KBM-7 (cell line): ENCODE measurements at regions not wholly inside any gene's neighbourhood (a gene's known extent, or its start where the extent isn't known, plus 50 kb on each side); places are given as distances from the start of the nearest gene placed in this dataset.

ENCODE experiments used
- DNase-seq: peaks from one replicate; pipeline ENCODE4 v3.0.0-alpha.2; 2015
- in situ Hi-C: fragments of 300-500 bp; cut with MboI; formaldehyde crosslinking; loops from 2 replicates; pipeline ENCODE4 v1.14.3; 2020; ENCODE audit warnings: low sequenced_read_pairs, low pct_unique_long_range_greater_than_20kb, mixed read lengths

- in situ Hi-C loops = no loop called here
- DNase-seq = no peak
Observed at GRCh38 chr14:71366861-71367260, 459.6 kb downstream of the PCNX1 start.

- DNase-seq = no peak
- in situ Hi-C loops = no loop called here
Observed at GRCh38 chr14:71371711-71372396, 464.6 kb downstream of the PCNX1 start.

GRCh38 chr14:71372411-71372838 is 465.2 kb downstream of the PCNX1 start:
- in situ Hi-C loops = no loop called here
- no peak for DNase-seq

- in situ Hi-C loops = no loop called here
Observed at GRCh38 chr14:71373773-71374172, 466.5 kb downstream of the PCNX1 start.

GRCh38 chr14:71374989-71375388 is 467.7 kb downstream of the PCNX1 start:
- in situ Hi-C loops = no loop called here
- no peak for DNase-seq

More at GRCh38 chr14:71373773-71374172, 466.5 kb downstream of the PCNX1 start:
- no peak for DNase-seq

GRCh38 chr14:71377099-71377498 is 469.8 kb downstream of the PCNX1 start:
- in situ Hi-C loops = no loop called here
- DNase-seq = no peak

GRCh38 chr14:71380271-71380670 is 473.0 kb downstream of the PCNX1 start:
- DNase-seq = no peak
- in situ Hi-C loops = no loop called here

GRCh38 chr14:71381814-71382213 is 474.6 kb downstream of the PCNX1 start:
- in situ Hi-C loops = no loop called here

GRCh38 chr14:71382315-71382714 is 475.1 kb downstream of the PCNX1 start:
- in situ Hi-C loops = no loop called here
- no peak for DNase-seq

More at GRCh38 chr14:71381814-71382213, 474.6 kb downstream of the PCNX1 start:
- DNase-seq = no peak

GRCh38 chr14:71383510-71383909 is 476.3 kb downstream of the PCNX1 start:
- in situ Hi-C loops = no loop called here
- no peak for DNase-seq

- no peak for DNase-seq
- in situ Hi-C loops = no loop called here
Observed at GRCh38 chr14:71384007-71384845, 477.0 kb downstream of the PCNX1 start.

GRCh38 chr14:71387753-71388152 is 480.5 kb downstream of the PCNX1 start:
- no peak for DNase-seq
- in situ Hi-C loops = no loop called here

GRCh38 chr14:71388336-71388735 is 481.1 kb downstream of the PCNX1 start:
- no peak for DNase-seq
- in situ Hi-C loops = no loop called here

GRCh38 chr14:71388862-71389261 is 481.6 kb downstream of the PCNX1 start:
- in situ Hi-C loops = no loop called here
- DNase-seq = no peak

- in situ Hi-C loops = no loop called here
- no peak for DNase-seq
Observed at GRCh38 chr14:71394386-71394785, 487.1 kb downstream of the PCNX1 start.

- in situ Hi-C loops = no loop called here
- no peak for DNase-seq
Observed at GRCh38 chr14:71395151-71395604, 487.9 kb downstream of the PCNX1 start.

GRCh38 chr14:71395636-71396035 is 488.4 kb downstream of the PCNX1 start:
- no peak for DNase-seq
- in situ Hi-C loops = no loop called here

GRCh38 chr14:71396050-71396677 is 488.9 kb downstream of the PCNX1 start:
- in situ Hi-C loops = no loop called here
- no peak for DNase-seq

GRCh38 chr14:71397371-71397770 is 490.1 kb downstream of the PCNX1 start:
- in situ Hi-C loops = no loop called here
- DNase-seq = no peak

GRCh38 chr14:71398450-71398849 is 491.2 kb downstream of the PCNX1 start:
- DNase-seq = no peak
- in situ Hi-C loops = no loop called here
